NCI-H1105 (cell line): ENCODE measurements at regions not wholly inside any gene's neighbourhood (a gene's known extent, or its start where the extent isn't known, plus 50 kb on each side); places are given as distances from the start of the nearest gene placed in this dataset.

Experiments
- DNase-seq: peaks from one replicate; lab custom pipeline; 2025; lab: John Stamatoyannopoulos, UW

DNA sequence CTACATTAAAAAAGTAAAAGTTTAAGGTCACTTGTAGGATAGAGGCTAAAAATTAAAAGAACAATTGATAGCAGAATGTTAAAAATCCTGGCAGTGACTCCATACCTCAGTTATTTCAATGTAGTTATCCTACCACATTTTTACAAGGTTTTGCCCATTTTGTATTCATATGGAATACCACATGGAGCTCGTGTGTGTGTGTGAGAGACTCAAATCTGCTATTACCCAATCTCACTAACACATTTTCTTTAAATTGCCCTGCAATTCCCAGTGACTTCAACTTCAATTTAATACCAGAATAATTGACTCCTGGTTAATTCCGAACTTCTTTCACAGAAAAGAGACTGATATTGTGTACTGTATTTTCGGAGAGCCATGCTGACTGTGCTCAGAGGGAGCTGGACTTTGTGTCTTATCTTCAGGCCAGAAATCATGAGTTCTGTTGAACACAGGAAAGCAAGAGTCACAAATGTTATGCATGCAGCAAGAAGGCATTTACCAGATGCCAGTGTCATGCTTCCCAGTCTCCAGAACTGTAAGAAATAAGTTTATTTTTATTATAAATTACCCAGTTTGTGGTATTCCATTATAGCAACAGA lies 529.0 kb upstream of the NECTIN3 start:
- DNase-seq = no peak

- DNase-seq = no peak
Measured at GRCh38 chr3:110544730-110545129, 526.9 kb upstream of the NECTIN3 start.

DNA sequence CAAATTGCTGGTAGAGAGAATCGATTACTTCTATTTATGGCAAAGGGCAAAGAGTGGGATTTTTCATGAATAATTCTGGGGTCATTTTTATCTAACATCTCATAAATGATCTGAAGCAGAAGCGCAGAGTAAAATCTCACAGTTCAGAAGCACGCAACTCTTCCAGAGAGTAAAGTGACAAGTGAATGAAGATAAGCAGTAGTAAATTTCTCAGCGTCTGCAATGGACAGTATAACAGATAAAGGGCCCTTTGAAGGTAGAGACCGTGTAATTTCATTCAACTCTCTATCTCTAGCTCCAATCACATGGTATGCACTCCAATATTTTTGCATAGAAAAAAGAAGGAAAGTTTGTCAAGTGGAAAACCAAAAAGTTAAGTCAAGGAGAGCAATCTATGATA lies 521.1 kb upstream of the NECTIN3 start:
- DNase-seq = no peak

DNA sequence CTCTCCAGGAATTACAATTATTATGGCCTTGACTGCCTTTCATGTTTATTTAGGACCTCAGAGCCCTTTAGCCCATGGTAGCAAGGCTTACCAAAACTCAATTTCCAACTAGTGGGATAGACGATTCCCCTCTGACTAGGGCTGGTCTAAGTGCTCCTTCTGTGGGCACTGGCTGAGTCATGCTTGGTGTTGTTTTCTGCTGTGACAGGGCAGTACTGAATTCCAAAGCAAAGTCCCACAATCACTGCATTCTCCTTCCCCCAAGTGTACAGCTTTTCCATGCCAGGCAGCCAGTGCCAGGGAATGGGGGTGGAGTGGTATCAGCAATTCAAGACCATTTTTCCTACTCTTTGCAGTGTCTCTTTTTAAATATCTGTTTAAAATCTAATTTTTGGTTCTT lies 509.0 kb upstream of the NECTIN3 start:
- no peak for DNase-seq

- DNase-seq = no peak
Measured at GRCh38 chr3:110564674-110565073, 506.9 kb upstream of the NECTIN3 start.

DNA sequence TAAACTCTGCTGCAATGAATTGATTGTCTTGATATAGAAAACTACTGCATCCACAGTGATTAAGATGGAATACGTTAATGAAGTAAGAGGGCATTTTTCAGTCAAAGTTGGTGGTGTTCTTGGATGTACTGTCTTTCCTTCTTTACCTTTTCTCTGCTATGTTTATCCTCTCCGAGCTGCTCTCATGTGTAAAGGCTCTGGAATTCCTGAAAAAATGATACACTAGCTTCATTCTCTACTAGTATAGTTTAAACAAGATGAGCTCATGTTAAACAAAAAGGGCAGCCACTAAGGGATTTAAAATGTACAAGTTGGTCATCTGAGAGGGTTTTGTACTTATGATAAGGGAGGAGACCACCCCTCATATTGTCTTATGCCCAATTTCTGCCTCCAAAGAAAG lies 504.6 kb upstream of the NECTIN3 start:
- DNase-seq = no peak

- no peak for DNase-seq
Measured at GRCh38 chr3:110568246-110568645, 503.4 kb upstream of the NECTIN3 start.

- DNase-seq = no peak
Measured at GRCh38 chr3:110569073-110569472, 502.5 kb upstream of the NECTIN3 start.

DNA sequence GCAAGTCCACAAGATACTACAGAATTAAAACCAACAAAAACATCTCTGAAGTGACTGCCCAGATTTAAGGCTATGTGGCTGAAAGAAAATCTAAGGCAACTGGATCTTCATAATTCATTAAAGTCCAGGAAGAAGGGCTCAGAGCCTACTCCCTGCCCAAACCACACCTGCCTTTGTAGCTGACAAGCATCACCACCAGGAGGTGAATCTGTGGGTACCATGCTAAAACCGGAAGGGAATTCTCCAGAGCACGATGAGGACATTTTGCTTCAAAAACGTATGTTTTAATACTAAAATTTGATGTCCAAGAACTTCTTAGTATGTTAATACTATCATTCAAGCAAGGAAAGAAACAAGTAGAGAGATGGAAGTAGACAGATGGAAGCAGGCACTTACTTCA lies 495.9 kb upstream of the NECTIN3 start:
- DNase-seq = no peak

DNA sequence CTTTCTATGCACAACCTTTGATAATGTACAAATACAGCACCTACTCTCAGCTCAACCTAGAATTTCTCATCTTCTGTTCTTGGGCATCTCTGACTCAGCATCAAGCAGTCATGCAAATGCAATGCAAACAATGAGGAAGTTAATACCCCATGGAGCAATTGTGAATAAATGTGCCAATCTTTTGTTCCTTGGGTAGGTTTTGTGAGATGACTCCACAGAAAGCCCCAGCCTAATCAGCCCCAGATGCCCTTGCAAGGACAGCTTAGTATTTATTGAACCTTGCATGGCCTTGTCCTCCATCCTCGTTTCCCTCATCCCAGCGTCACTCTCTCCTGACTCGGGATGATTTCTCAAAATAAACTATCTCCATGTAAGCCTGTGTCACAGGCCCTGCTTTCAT lies 494.7 kb upstream of the NECTIN3 start:
- DNase-seq = no peak

GRCh38 chr3:110577854-110578253 lies 493.8 kb upstream of the NECTIN3 start:
- no peak for DNase-seq

DNA sequence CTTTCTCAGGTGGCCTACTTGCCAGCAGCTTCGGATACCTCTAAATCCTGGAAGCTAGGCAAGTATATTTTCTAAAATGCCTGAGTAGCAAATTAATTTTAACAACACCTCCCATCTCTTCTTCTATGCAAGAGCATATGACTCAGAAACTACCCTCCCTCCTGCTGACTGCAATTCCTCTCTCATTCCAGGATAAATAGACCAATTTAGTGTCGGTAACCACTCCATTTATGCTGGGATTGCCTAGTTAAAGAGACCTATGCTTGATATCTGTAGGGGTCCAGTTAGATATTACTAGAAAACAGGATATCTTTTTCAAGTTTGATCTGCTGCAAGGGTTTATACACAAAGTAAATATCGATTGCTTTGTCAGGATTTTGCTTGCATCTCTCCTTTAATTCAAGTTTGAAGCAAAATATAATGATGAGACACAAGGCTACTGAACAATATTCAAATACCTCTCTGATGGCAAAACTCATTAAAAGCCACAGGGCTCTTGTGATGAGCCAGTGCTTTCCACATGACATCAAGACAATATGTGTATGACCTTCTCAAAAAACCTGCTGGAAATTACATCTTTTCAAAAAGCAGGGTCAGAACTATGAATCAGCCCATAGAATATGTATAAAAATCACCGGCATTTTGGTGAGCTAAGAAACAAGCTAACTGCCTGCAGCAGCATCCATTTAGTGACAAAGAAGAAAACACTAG lies 491.6 kb upstream of the NECTIN3 start:
- DNase-seq = no peak

- no peak for DNase-seq
Measured at GRCh38 chr3:110583373-110583935, 488.2 kb upstream of the NECTIN3 start.

DNA sequence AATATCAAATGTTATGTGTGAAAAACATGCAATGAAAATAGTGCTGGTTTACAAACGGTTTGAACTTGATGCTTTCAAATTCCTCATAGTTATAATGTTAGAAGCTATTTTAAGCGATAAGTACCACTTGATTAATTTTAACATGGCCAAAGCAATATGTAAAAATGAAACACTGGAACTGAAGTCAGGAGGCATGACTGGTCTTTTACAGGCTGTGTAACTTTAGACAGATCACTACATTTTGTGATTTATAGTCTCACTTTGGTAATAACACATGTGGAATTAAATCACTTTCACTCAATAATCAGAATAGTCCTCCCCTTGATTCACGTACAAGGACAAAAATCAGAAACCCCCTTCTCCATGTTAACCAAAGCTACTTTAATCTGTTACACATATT lies 482.7 kb upstream of the NECTIN3 start:
- no peak for DNase-seq

DNA sequence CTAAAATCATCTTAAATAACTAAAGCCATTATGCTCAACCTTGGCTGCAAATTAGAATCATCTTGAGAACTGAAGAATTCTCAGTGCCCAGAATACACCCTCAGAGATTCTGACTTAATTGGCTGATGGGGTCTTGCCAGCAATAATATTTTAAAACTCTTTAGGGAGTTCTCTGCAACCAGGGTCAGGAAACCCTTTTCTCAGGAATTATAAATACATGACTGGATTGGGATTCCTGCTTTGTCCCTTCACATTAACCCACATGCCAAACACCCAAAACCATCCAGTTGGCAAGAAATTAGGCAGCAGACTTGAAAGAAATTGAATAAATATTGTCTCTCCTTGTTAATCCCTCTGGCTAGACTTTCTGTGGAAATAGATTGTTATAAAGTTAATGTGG lies 482.3 kb upstream of the NECTIN3 start:
- DNase-seq = no peak

GRCh38 chr3:110593749-110594148 lies 477.9 kb upstream of the NECTIN3 start:
- no peak for DNase-seq

- DNase-seq = no peak
Measured at GRCh38 chr3:110598847-110599490, 472.6 kb upstream of the NECTIN3 start.

DNA sequence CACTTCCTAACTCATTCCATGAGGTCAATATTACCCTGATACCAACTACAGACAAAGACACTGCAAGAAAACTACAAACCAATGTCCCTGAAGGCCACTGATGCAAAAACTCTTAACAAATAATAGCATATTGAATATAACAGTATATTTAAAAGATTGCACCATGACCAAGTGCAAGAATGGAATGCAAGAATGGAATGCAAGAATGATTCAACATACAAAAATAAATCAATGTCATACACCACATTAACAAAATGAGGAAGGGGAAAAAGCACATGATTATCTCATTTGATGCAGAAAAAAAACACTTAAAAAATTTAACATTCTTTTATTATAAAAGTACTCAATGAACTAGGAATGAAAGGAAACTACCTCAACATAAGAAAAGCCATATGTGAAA lies 463.1 kb upstream of the NECTIN3 start:
- no peak for DNase-seq

DNA sequence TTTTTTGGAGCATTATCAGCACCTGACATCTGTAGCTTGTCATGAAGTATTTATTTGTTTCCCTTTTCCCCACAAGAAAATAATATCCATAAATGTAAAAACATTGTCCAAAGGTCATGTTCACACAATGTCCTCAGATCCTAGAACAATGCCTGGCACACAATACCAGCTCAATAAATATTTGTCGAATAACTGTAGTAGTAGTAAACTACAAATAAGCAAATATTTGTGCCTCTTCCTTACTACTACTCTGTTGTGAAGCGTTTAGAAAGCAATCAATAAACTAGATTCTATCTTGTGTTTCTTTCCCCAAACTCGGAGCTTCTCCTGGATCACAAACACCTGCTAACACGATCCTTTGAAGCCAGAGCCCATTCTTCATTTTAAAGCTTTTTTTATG lies 459.6 kb upstream of the NECTIN3 start:
- DNase-seq = no peak

GRCh38 chr3:110614186-110614585 lies 457.4 kb upstream of the NECTIN3 start:
- no peak for DNase-seq

DNA sequence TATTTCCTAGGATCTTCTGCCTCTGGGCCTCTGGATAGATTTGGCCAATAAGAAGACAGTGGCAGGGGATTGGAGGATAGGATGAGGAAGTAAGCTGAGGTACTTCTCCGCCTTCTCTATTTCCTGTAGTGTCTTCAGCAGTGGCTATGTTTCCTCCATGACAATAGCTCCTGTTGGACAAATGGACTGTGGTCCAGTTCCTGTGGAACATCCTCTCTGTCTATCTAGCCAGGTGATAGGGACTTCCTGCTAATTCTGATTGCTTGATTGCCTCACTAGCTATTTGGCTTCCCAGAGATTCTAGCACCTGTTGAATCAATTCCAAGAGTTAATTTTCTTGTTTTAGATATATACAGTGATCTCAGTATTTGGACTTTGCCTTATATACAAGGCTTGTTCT lies 456.2 kb upstream of the NECTIN3 start:
- no peak for DNase-seq

DNA sequence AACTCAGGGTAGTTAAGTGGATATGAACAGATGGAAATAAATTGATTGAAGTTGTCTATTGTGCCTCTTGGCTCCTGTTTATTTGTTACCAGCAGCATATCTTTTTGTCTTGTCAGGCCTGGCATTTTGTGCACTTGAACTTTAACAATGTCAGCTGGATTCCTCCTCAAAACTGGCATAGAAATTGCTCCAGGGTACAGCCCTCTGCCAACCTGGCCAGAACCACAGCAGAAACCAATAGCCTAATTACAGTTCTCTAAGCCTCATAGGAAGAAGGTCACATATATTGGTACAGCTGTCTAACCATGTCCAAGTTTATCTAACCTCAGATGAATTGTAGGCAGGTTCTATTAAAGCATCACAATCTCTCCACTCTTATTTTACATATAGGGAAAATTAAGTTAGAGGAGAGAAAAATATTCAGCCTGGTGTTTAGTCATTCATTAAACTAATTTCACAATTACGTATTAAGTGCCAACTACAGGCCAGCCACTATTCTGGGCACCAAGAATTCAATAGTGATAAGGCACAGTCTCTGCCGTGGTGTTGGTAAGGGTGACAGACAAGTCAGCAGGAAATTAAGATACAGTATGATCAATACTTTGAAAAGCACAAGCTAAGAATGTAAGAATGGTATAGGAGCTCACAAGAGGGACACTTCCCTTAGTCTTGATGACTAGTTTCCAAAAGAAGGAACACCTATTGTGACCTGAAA lies 452.9 kb upstream of the NECTIN3 start:
- DNase-seq = peak; percentile 64

- DNase-seq = no peak
Measured at GRCh38 chr3:110620118-110620517, 451.5 kb upstream of the NECTIN3 start.
